Neuronal stem cell (in vitro differentiated cells): ENCODE measurements at regions not wholly inside any gene's neighbourhood (a gene's known extent, or its start where the extent isn't known, plus 50 kb on each side); places are given as distances from the start of the nearest gene placed in this dataset.

Experiments used
- DNase-seq: peaks from one replicate; pipeline ENCODE4 v3.0.0-alpha.2; 2013; ENCODE audit warnings: low spot score
- H2AFZ ChIP-seq: one replicate; pipeline ENCODE4 v1.6.1; 2013; ENCODE audit warnings: mild to moderate bottlenecking, low read length, inconsistent platforms
- H2AK5ac ChIP-seq: 2 replicates; pipeline ENCODE4 v1.6.1; 2013; ENCODE audit warnings: low read depth, mild to moderate bottlenecking, inconsistent platforms, low read length, moderate library complexity, mixed read lengths
- H2BK120ac ChIP-seq: 2 replicates; pipeline ENCODE4 v1.6.1; 2013; ENCODE audit warnings: low read depth, mild to moderate bottlenecking, inconsistent platforms, low read length, moderate library complexity, mixed read lengths
- H2BK12ac ChIP-seq: one replicate; pipeline ENCODE4 v1.6.1; 2013; ENCODE audit warnings: low read length, inconsistent platforms
- H2BK15ac ChIP-seq: 2 replicates; pipeline ENCODE4 v1.6.1; 2013; ENCODE audit warnings: mild to moderate bottlenecking, low read length, inconsistent platforms, mixed read lengths
- H2BK5ac ChIP-seq: one replicate; pipeline ENCODE4 v1.6.1; 2013; ENCODE audit warnings: inconsistent platforms, mild to moderate bottlenecking, low read length, moderate library complexity
- H3K14ac ChIP-seq: one replicate; pipeline ENCODE4 v1.6.1; 2013; ENCODE audit warnings: low read length, inconsistent platforms
- H3K18ac ChIP-seq: 2 replicates; pipeline ENCODE4 v1.6.1; 2013; ENCODE audit warnings: low read length, inconsistent platforms
- H3K23ac ChIP-seq: 2 replicates; pipeline ENCODE4 v1.6.1; 2013; ENCODE audit warnings: low read depth, mild to moderate bottlenecking, mixed read lengths, low read length, inconsistent platforms; ENCODE audit not compliant: poor library complexity
- H3K27ac ChIP-seq: replicated peaks from 3 replicates; pipeline ENCODE4 v1.5.1; 2013; ENCODE audit warnings: low read length, inconsistent platforms
- H3K27me3 ChIP-seq, 3 experiments: 2 replicates each; pipeline ENCODE4 v1.6.1; 2013; ENCODE audit warnings: low read length in 3 of 3, mild to moderate bottlenecking in 2 of 3, inconsistent platforms in 1 of 3, low read depth in 1 of 3, mixed read lengths in 1 of 3, moderate library complexity in 1 of 3; ENCODE audit not compliant: control insufficient read depth in 3 of 3, insufficient read depth in 3 of 3
- H3K36me3 ChIP-seq, 2 donors: replicated peaks in 1 of 2; 2 replicates each; pipeline ENCODE4 v1.6.1; 2013; ENCODE audit warnings: low read length in 2 of 2; ENCODE audit not compliant: control insufficient read depth in 2 of 2, insufficient read depth in 2 of 2
- H3K4ac ChIP-seq: 2 replicates; pipeline ENCODE4 v1.6.1; 2013; ENCODE audit warnings: inconsistent platforms, mild to moderate bottlenecking, low read length, moderate library complexity
- H3K4me1 ChIP-seq, 2 donors: 1 replicate in 1 of 2; 2 replicates in 1 of 2; pipeline ENCODE4 v1.6.1; 2013; ENCODE audit warnings: low read length in 2 of 2, low read depth in 1 of 2; ENCODE audit not compliant: control insufficient read depth in 2 of 2, insufficient read depth in 1 of 2
- H3K4me2 ChIP-seq: one replicate; pipeline ENCODE4 v1.6.1; 2013; ENCODE audit warnings: mild to moderate bottlenecking, low read length, inconsistent platforms; ENCODE audit not compliant: insufficient read depth, poor library complexity, severe bottlenecking
- H3K4me3 ChIP-seq, 2 donors: 2 replicates each; pipeline ENCODE4 v1.5.1; 2013; ENCODE audit warnings: low read length in 2 of 2, mild to moderate bottlenecking in 2 of 2, inconsistent platforms in 1 of 2, moderate library complexity in 1 of 2
- H3K79me1 ChIP-seq: one replicate; pipeline ENCODE4 v1.6.1; 2013; ENCODE audit warnings: low read depth, mild to moderate bottlenecking, inconsistent platforms, low read length, moderate library complexity
- H3K9ac ChIP-seq: one replicate; pipeline ENCODE4 v1.6.1; 2013; ENCODE audit warnings: mild to moderate bottlenecking, low read depth, low read length, inconsistent platforms; ENCODE audit not compliant: poor library complexity
- H3K9me3 ChIP-seq, 2 donors: replicated peaks in 1 of 2; 2 replicates each; pipeline versions ENCODE3 to v1.6.1; 2013; ENCODE audit warnings: low read length in 2 of 2, mild to moderate bottlenecking in 2 of 2, inconsistent platforms in 1 of 2, low read depth in 1 of 2, mixed read lengths in 1 of 2, moderate library complexity in 1 of 2; ENCODE audit not compliant: control insufficient read depth in 2 of 2, insufficient read depth in 1 of 2
- H4K8ac ChIP-seq: one replicate; pipeline ENCODE4 v1.6.1; 2013; ENCODE audit warnings: low read depth, mild to moderate bottlenecking, inconsistent platforms, low read length, moderate library complexity
- H4K91ac ChIP-seq: one replicate; pipeline ENCODE4 v1.6.1; 2013; ENCODE audit warnings: low read length, low read depth, mild to moderate bottlenecking, inconsistent platforms; ENCODE audit not compliant: poor library complexity
- WGBS, 2 donors: extraction: QIAGEN DNeasy Blood & Tissue Kit; methylation state at CpG; one replicate each; pipeline ENCODE4 v1.1.7; 2013; ENCODE audit warnings: missing lambda C conversion rate in 2 of 2, mixed read lengths in 1 of 2; ENCODE audit not compliant: insufficient read length in 2 of 2, insufficient replicate concordance in 1 of 2; ENCODE audit errors: extremely low coverage in 2 of 2; 5-methylcytosine and 5-hydroxymethylcytosine counted together

DNA sequence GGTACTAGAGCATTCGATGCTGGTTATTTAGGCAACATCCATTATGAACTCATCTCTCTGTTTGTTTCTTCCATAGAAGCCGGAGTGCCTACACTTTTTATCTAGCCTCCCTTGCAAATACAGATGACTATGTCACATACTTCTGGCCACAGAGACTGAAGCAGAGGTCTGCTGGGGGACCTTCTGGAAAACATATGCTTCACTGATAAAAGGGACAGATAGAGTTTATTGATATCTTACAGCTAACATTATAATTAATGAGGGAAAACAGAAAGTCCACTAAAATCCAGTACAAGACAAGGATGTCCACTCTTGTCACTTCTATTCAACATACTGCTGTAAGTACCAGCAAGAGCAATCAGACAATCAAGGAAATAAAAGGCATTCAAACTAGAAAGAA is 104.3 kb upstream of the FAR2 start:
- H3K27ac ChIP-seq, result no peak overlapping the region
- H3K9ac ChIP-seq, result no peak overlapping the region
- no peak overlapping the region for H3K4me3 ChIP-seq
- no peak overlapping the region for H2AK5ac ChIP-seq
- no peaks in the 10 kb centered on the region for H3K9me3 ChIP-seq
- H3K27me3 ChIP-seq, result no peaks in the 10 kb centered on the region
- no peaks in the 10 kb centered on the region for H3K36me3 ChIP-seq
- no peaks in the 10 kb centered on the region for H3K79me1 ChIP-seq
- H2BK12ac ChIP-seq, result no peak overlapping the region
- WGBS, 2 donors, result no CpG with 5 or more reads among the region's 2 CpGs
- H3K14ac ChIP-seq, result no peak overlapping the region
- no peak overlapping the region for H4K8ac ChIP-seq
- no peak overlapping the region for H2BK15ac ChIP-seq
- H3K18ac ChIP-seq, result no peak overlapping the region
- H3K4me1 ChIP-seq, result no peaks in the 10 kb centered on the region
- H2AFZ ChIP-seq, result no peak overlapping the region
- H3K4me2 ChIP-seq, result no peak overlapping the region
- no peak for DNase-seq
- no peak overlapping the region for H4K91ac ChIP-seq
- no peak overlapping the region for H2BK120ac ChIP-seq
- H3K23ac ChIP-seq, result no peak overlapping the region
- no peak overlapping the region for H2BK5ac ChIP-seq
- no peak overlapping the region for H3K4ac ChIP-seq

GRCh38 chr12:29048787-29049186 is 100.3 kb upstream of the FAR2 start:
- no peak overlapping the region for H3K9ac ChIP-seq
- no peak overlapping the region for H2BK12ac ChIP-seq
- H4K91ac ChIP-seq, result no peak overlapping the region
- no peak overlapping the region for H2BK5ac ChIP-seq
- H3K9me3 ChIP-seq, result no peaks in the 10 kb centered on the region
- WGBS, 2 donors, result no CpG with 5 or more reads among the region's 4 CpGs
- H2AFZ ChIP-seq, result no peak overlapping the region
- no peak overlapping the region for H2AK5ac ChIP-seq
- no peak for DNase-seq
- H3K27me3 ChIP-seq, result no peaks in the 10 kb centered on the region
- no peak overlapping the region for H3K4ac ChIP-seq
- H3K79me1 ChIP-seq, result no peaks in the 10 kb centered on the region
- no peak overlapping the region for H3K23ac ChIP-seq
- no peak overlapping the region for H3K27ac ChIP-seq
- H3K4me1 ChIP-seq, result no peaks in the 10 kb centered on the region
- no peaks in the 10 kb centered on the region for H3K36me3 ChIP-seq
- no peak overlapping the region for H2BK15ac ChIP-seq
- H3K4me2 ChIP-seq, result no peak overlapping the region
- H3K4me3 ChIP-seq, result no peak overlapping the region
- no peak overlapping the region for H3K18ac ChIP-seq
- H4K8ac ChIP-seq, result no peak overlapping the region
- H2BK120ac ChIP-seq, result no peak overlapping the region
- H3K14ac ChIP-seq, result no peak overlapping the region

GRCh38 chr12:29050503-29050902 is 98.6 kb upstream of the FAR2 start:
- Histone ChIP-seq H3K79me1 (no peaks in the 10 kb centered on the region), H3K14ac (no peak overlapping the region), H3K23ac (no peak overlapping the region), H3K4me3 (no peak overlapping the region), H3K27me3 (no peaks in the 10 kb centered on the region), H2BK15ac (no peak overlapping the region), H2BK120ac (no peak overlapping the region), H4K91ac (no peak overlapping the region), H2AFZ (no peak overlapping the region), H3K9ac (no peak overlapping the region), H2BK5ac (no peak overlapping the region), H3K27ac (no peak overlapping the region), H3K18ac (no peak overlapping the region), H3K36me3 (no peaks in the 10 kb centered on the region), H2AK5ac (no peak overlapping the region), H3K4ac (no peak overlapping the region), H3K9me3 (no peaks in the 10 kb centered on the region), H2BK12ac (no peak overlapping the region), H4K8ac (no peak overlapping the region), H3K4me2 (no peak overlapping the region), H3K4me1 (no peaks in the 10 kb centered on the region)
- no CpG with 5 or more reads among the region's 3 CpGs for whole genome bisulfite sequencing, 2 donors
- no peak for DNase-seq

- H3K4ac ChIP-seq, result no peak overlapping the region
- WGBS, 2 donors, result no CpG with 5 or more reads among the region's 2 CpGs
- no peak overlapping the region for H3K27ac ChIP-seq
- no peak overlapping the region for H3K4me3 ChIP-seq
- H3K27me3 ChIP-seq, result no peaks in the 10 kb centered on the region
- no peak overlapping the region for H2BK120ac ChIP-seq
- no peak for DNase-seq
- H4K91ac ChIP-seq, result no peak overlapping the region
- H4K8ac ChIP-seq, result no peak overlapping the region
- H3K23ac ChIP-seq, result no peak overlapping the region
- H2BK15ac ChIP-seq, result no peak overlapping the region
- no peak overlapping the region for H3K4me2 ChIP-seq
- H3K36me3 ChIP-seq, result no peaks in the 10 kb centered on the region
- H3K18ac ChIP-seq, result no peak overlapping the region
- no peaks in the 10 kb centered on the region for H3K9me3 ChIP-seq
- H3K4me1 ChIP-seq, result no peaks in the 10 kb centered on the region
- H2BK5ac ChIP-seq, result no peak overlapping the region
- no peak overlapping the region for H2BK12ac ChIP-seq
- H2AFZ ChIP-seq, result no peak overlapping the region
- no peak overlapping the region for H3K9ac ChIP-seq
- no peaks in the 10 kb centered on the region for H3K79me1 ChIP-seq
- H2AK5ac ChIP-seq, result no peak overlapping the region
- H3K14ac ChIP-seq, result no peak overlapping the region
Measured at GRCh38 chr12:29051221-29051620, 97.9 kb upstream of the FAR2 start.
